ENCODE measurements at regions not wholly inside any gene's neighbourhood (a gene's known extent, or its start where the extent isn't known, plus 50 kb on each side); places are given as distances from the start of the nearest gene placed in this dataset.

- no peak for DNase-seq
These were observed 171.4 kb downstream of the ZNF248 start for GRCh38 chr10:37685741-37686683.

GRCh38 chr10:37684765-37685164, 172.6 kb downstream of the ZNF248 start:
- no peak for DNase-seq

GRCh38 chr10:37682617-37683016, 174.8 kb downstream of the ZNF248 start:
- no peak for DNase-seq

GRCh38 chr10:37681617-37681999, 175.8 kb downstream of the ZNF248 start:
- no peak for DNase-seq

- DNase-seq, result no peak
These were observed 176.4 kb downstream of the ZNF248 start for GRCh38 chr10:37680716-37681616.

- no peak for DNase-seq
These were observed 177.1 kb downstream of the ZNF248 start for GRCh38 chr10:37680243-37680683.

- DNase-seq, result no peak
These were observed 177.9 kb downstream of the ZNF248 start for GRCh38 chr10:37679465-37679864.

- no peak for DNase-seq
These were observed 182.0 kb downstream of the ZNF248 start for GRCh38 chr10:37675449-37675848.

- DNase-seq, result no peak
These were observed 185.6 kb downstream of the ZNF248 start for GRCh38 chr10:37671802-37672201.

GRCh38 chr10:37667736-37668135, 189.7 kb downstream of the ZNF248 start:
- DNase-seq, result no peak

GRCh38 chr10:37654466-37654865, 202.9 kb downstream of the ZNF248 start:
- no peak for DNase-seq

- no peak for DNase-seq
These were observed 214.2 kb downstream of the ZNF248 start for GRCh38 chr10:37643187-37643586.

- DNase-seq, result no peak
These were observed 217.1 kb downstream of the ZNF248 start for GRCh38 chr10:37640301-37640700.

GRCh38 chr10:37639200-37639599, 218.2 kb downstream of the ZNF248 start:
- no peak for DNase-seq

GRCh38 chr10:37638569-37638968, 218.8 kb downstream of the ZNF248 start:
- no peak for DNase-seq

GRCh38 chr10:37634351-37634880, 223.0 kb downstream of the ZNF248 start:
- no peak for DNase-seq

GRCh38 chr10:37632641-37633040, 224.8 kb downstream of the ZNF248 start:
- no peak for DNase-seq

GRCh38 chr10:37623506-37623905, 233.9 kb downstream of the ZNF248 start:
- DNase-seq, result no peak

GRCh38 chr10:37619336-37619735, 238.1 kb downstream of the ZNF248 start:
- DNase-seq, result no peak

GRCh38 chr10:37588299-37588698, 269.1 kb downstream of the ZNF248 start:
- DNase-seq, result no peak

GRCh38 chr10:37584643-37585042, 272.8 kb downstream of the ZNF248 start:
- no peak for DNase-seq

- no peak for DNase-seq
These were observed 275.2 kb downstream of the ZNF248 start for GRCh38 chr10:37582237-37582636.

GRCh38 chr10:37576154-37576553, 281.3 kb downstream of the ZNF248 start:
- no peak for DNase-seq
